DMS153 treated with DMSO at 0.1 percent for 48 hours (cell line): ENCODE measurements at regions not wholly inside any gene's neighbourhood (a gene's known extent, or its start where the extent isn't known, plus 50 kb on each side); places are given as distances from the start of the nearest gene placed in this dataset.

Source experiments
- DNase-seq: peaks from one replicate; lab custom pipeline; 2025; ENCODE audit not compliant: unreplicated experiment; lab: John Stamatoyannopoulos, UW

DNA sequence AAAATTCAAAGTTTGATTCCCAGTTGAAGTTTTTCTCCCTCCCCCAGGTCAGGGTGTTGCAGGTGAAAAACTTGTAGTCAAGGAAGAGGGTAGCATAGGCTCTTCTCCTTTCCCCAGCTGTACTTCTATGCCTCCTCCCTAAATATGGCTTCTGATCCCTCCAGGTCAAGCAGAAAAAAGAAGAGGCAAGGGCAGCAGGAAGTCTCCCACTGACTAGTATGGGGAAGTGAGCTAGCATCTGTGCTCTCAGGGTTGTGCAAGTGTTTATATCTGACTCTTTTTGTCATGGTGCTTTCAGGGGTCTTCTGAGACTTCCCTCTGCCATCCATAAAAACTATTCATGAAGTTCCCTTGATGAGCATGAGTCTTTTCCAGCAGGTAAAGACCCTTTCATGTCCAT lies 76.0 kb downstream of the ATPSCKMT start:
- no peak for DNase-seq

DNA sequence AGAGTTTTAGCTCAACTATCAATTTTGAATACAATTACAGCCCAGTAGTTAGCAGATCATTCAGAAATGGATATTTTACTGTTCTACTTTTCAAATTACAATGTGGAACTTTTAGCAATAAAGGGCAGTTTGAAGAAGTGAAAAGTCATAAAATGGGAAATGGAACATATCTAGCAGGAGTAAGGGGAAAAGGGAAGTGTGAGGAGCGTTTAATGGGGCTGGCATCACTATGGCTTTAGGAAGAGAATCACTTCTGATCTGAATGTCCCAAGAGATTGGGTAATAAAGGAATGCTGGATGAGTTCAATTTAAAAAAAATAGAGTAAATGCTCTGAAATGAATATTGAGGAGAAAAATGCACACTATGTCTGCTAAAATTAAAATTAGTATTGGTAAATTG lies 77.4 kb downstream of the ATPSCKMT start:
- DNase-seq, result no peak

DNA sequence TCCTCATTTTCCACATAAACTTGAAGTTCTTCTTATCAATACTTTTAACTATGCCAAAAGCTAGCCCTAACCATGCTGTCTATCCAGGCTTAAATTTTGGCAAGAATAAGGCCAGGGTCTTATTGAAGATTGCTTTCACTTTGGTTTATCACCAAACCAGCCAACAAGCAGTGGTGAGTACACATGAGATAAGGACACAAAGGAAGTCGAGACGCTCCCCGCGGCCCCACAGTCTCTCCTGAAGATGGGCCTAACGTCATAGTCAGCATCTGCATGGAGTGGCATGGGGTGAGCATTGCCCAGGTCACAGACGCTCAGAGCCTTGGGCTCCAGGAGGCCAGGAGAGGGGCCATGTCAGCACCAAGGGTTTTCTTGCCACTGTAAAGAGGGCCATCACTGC lies 80.3 kb downstream of the ATPSCKMT start:
- DNase-seq, result no peak

DNA sequence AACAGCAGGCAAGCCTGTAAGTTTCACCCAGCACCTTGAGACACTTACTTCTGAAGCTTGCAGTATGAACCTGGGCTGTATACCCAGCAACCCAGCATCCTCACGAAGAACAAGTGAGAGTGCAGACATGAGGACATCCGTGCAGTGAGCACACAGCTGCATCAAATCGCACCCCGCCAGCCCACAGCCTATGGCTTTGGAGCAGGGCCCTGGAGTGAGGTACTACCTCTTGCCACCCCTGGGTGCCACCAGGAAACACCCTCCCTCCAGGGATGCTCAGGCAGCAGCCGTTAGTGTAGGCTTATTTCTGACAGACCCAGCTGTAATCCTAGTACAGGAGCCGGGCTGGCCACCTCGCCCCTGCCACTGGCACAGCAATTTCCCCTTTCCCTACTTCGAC lies 81.4 kb downstream of the ATPSCKMT start:
- no peak for DNase-seq

DNA sequence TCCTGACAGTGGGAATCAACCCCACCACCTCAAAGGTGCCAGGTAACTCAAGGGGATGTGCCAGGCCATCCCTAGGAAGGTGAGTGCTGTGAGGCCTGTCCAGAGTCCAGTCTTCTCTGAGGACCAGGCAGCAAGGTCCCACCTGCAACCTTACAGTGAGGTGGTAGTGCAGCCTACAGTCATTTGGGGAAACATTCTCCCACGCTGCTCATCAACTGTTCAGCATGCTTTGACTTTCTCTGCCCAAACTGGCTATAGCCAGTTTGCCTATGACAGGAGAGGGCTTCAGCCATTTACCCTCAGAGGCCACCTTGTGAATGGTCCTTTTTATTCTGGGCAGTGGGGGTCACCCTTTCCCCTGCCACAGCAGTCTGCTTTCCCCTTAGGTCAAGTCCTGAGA lies 81.9 kb downstream of the ATPSCKMT start:
- DNase-seq, result no peak

DNA sequence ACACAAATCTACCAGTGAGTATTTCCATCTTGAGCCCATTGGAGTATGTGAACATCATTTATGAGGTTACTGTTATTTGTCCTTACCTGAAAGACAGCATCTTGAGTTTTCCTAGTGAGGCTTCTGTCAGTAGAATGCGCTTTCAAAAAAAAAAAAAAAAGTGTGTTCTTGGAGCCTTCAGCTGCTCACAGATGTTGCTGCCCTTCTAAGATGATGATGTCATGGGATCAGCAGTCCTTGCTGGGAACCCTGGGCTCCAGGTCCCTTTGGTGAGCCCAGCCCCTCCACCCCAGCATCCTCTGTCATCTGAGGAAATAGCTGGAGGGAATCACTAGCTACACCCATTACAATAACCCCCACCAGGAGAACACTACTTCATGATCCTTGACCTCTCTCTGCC lies 83.3 kb downstream of the ATPSCKMT start:
- no peak for DNase-seq

DNA sequence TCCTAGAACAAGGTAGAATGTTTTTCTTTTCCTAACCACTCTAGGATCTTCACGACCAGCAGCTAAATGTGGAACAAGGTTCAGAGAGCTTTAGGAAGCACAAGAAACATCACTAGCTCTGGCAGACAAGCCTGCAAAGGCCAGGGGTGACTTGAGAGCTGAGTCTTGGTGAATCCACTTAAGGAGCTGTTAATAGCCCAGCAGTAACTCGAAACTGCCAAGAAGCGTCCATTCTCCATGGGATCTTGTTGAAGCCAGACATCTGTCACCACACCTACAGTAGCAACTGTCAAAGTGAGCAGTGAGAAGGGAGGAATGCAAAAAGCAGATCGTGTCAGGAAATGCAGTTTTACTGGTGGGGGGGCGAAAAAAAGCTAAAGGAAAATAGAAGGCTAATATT lies 87.2 kb downstream of the ATPSCKMT start:
- DNase-seq, result no peak

DNA sequence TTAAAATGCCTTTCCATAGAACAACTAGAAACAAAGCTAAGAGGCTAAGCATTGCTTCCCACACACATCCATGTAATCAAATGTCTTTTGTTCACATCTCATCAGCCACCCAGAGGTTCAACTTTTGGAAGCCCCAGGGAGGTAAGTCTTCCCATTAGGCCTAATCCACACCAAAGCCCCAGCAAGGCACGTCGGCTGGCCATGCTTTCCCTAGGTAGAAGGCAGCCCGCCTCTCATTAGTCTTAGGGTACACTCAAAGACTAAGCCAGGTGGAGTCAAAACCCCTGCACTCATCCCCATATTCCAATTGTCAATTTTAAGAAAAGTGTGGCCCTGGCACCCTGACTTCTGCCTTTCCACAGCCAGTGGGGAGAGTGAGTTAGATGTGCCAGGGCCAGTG lies 87.9 kb downstream of the ATPSCKMT start:
- DNase-seq, result no peak

DNA sequence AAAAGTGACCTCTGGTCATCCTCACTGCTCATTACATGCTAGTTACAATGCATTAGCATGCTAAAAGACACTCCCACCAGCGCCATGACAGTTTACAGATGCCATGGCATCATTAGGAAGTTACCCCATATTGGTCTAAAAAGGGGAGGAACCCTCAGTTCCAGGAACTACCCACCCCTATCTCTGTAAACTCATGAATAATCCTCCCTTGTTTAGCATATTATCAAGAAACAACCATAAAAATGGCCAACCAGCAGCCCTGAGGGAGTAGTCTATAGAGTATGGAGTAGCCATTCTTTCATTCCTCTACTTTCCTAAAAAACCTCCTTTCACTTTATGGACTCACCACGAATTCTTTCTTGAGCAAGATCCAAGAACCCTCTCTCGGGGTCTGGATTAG lies 89.4 kb downstream of the ATPSCKMT start:
- DNase-seq, result no peak

DNA sequence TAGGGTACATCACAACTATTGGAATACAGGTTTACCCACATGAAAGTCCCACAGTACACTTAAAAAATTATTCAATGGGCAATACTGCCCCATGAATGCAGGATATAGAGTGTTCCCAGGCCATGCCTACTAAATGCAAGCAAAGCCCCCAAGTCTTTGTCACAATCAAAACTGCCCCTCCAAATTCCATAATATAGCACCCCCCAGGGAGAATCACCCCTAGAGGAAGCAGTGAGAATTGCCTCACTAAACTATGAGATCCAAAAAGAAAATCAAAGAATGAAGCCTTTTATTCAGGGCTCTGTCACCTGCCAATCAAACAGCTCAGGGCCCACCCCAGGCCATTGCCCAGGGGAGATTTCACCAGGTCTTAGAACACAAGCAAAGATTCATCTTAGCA lies 90.8 kb downstream of the ATPSCKMT start:
- DNase-seq, result no peak

DNA sequence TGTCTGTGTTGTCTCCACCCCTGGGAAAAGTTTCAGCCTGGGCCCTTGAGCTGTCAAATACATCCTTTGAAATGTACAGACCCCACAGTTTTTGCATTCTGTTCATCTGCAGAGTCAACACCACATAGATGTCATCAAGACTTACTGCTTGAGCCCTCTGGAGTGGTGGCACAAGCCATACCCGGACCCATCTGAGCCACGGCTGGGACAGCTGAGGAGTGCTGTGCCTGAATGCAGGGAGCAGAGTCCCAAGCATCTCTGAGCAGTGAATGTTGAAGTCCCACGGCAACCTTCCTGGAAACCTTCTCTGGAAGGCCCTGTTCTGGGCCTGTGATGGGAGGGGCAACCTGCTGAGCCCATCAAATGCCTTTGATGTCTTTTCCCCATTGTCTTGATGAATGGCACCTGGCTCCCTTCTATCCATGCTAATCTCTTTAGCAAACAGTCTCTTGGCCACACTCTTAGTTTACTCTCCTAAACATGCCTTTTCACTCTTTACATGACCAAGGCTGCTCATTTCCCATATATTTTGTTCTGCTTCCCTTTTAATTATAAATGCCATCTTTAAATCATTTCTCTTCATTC lies 92.5 kb downstream of the ATPSCKMT start:
- DNase-seq, result peak; percentile 65

DNA sequence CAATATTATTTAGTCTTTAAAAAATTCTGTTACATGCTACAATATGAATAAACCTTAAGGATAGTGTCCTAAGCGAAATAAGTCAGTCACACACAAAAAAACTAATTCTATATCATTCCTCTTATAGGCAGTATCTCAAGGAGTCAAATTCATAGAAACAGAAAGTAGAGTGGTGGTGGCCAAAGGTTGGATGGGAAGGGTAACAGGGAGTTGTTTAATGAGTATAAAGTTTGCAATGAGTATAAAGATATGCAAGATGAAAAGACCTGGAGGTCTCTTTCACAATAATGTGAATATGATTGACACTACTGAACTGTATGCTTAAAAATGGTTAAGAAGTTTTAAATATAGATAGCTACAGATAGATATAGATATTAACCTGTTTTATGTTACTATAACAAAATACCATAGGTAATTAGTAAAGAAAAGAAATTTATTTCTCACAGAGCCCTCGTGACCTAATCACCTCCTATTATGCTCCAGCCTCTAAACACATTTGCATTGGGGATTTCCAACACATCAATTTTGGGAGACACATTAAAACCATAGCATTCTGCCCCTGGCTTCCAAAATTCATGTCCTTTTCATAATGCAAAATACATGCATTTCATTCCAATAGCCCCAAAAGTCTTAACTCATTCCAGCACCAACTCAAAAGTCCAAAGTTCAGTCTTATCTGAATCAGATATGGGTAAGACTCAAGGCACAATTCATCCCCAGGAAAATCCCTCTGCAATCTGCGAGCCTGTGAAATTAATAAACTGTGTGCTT lies 93.6 kb downstream of the ATPSCKMT start:
- no peak for DNase-seq

DNA sequence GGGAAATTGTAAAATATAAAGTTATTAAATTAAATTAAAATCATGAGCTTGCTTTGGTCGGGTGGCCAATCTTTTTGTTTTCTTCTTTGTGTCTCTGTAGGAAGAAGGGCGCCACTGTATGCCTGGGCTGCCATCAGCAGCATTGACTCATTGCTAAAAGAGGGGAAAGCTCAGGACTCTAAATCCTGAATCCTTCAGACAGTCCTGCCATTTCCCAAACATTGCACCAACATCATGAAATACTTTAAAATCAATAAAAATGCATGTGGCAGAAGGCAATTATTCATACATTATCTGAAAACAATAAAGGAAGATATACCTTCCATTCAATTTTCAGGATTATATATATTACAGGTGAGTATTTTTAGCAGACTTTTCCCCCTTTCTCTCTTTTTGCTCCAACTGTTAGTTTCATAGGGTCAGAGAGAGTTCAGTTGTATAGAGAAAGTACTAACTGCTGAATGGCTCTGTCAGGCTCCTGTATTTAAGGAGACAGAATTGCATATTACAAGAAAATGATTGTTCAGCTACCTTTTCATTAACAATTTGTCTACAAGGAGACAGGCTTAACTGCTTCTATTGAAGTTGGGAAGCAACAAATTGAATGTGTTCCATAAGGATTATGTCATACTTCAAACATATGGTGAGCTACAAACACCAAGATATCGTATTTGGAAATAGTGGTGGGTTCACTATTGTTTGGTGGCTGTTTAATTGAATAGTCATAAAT lies 95.7 kb downstream of the ATPSCKMT start:
- no peak for DNase-seq

DNA sequence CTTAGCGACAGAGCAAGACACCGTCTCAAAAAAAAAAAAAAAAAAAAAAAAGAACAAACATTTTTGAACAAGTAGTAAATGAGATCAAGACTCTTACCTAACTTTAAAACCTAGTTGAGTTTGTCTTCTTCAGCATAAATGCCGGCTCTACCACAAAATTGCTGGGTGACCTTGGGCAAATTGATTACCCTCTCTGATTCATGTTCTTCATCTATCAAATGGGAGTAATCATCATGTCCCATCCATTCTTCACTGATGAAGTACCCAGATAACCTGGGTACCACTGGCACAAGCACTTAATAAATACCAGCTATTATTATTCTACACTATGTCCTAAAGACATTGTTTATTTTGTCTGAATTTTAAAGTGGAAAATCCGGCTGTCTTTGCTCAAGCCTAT lies 96.3 kb downstream of the ATPSCKMT start:
- no peak for DNase-seq

DNA sequence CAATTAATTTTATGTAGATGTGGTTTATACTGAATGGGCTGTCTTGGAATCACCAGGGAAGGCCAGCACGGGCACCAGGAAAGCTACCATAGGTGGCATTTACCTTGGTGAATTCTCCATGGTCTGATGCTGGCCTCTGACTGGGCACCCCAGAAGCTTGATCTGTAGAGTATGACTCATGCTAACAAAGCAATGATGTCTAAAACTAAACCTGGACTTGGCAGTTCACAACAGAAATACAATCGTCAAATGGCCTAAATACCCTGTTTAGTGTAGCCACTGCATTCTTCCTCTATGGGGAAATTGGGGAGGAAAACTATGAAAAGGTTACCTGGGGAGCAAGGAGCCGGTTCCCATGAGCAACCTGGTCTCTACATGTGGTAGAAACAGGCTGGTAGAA lies 98.0 kb downstream of the ATPSCKMT start:
- DNase-seq, result no peak

DNA sequence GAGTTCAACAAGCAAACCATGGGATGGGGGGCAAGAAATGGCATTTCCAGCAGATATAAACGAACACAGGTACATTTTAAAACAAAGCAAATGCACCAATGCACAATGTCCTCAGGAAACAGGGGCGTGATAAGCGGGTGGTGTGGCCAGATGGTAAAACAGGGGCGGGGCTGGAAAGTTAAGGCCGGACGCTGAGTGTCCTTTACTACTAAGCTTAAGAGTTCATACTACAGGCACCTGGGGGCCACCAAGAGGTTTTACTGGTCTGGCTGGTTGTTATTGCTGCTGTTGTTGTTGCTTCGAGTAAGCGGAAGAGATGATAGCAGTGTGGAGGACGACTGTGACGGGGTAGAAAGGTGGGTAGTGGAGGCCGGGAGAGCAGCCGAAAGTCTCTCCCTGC lies 99.8 kb downstream of the ATPSCKMT start:
- no peak for DNase-seq

DNA sequence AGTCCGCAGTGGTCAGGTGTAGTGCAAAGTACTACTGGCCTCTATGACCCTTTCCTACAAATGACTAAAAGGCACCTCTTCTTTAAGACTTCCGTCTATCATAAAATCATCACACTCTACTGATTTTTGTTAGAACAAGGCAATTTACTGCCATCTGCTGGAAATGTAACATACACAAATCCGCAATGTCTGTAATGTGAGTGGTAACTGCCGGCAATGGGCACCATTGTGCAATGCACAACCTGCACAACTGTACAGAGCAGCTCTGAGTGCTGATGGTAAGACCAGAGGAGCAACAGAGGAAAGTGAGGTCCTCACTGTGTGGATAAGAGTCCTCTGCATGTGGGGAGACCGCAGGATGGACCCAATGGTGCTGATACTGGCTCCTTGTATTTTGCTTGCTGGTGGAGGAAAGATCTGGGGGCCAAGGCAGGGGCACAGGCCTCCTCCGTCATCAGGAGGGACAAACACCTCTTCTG lies 103.7 kb downstream of the ATPSCKMT start:
- DNase-seq, result peak; percentile 24

DNA sequence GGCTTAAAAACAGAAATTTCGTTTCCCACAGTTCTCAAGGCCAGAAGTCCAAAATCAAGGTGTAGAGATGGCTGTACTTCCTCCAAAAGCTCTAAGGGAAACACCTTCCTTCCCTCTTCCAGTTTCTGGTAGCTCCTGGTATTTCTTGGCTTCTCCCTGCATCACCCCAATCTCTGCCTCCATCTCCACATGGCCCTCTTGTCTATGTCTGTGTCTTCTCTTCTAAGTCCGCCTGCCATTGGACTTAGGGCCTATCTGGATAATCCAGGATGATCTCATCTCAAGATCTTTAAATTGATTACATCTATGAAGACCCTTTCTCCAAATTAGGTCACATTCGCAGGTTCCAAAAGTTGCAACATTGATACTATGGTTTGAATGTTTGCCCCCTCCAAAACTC lies 105.6 kb downstream of the ATPSCKMT start:
- DNase-seq, result no peak

DNA sequence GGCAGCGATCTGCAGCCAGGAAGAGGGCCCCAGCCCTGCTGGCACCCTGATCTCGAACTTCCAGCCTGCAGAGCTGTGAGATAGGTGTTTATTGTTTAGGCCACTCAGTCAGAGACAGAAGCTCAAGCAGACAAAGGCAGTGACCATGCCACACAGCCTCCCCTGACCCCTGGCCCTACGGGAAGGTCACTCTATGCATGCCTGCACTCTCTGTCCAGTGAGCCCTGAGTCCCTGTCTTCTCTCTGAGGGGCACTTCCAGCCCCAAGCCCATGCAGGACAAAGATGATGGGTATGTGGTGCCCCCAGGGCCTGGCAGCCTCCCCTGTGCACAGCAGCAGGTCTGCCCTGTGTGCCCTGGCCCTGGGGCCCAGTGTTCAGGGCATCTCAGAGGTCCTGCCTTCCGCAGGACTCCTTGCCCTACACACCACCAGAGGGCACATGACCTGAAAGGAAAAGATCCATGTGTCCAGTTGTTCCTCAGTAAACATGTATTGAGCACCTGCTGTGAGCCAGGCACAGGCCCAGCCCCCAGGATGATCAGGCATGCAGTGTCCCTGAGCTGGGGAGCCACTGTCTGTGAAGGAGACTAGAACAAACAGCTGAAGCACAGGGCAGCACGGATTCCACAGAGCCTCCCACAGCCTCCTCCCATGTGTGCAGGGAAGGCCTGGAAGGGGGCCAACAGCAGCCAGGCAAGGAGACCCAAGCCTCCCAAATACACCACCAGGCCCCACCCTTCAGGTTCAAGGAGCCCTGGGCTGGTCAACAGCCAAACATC lies 109.3 kb downstream of the ATPSCKMT start:
- DNase-seq, result no peak

DNA sequence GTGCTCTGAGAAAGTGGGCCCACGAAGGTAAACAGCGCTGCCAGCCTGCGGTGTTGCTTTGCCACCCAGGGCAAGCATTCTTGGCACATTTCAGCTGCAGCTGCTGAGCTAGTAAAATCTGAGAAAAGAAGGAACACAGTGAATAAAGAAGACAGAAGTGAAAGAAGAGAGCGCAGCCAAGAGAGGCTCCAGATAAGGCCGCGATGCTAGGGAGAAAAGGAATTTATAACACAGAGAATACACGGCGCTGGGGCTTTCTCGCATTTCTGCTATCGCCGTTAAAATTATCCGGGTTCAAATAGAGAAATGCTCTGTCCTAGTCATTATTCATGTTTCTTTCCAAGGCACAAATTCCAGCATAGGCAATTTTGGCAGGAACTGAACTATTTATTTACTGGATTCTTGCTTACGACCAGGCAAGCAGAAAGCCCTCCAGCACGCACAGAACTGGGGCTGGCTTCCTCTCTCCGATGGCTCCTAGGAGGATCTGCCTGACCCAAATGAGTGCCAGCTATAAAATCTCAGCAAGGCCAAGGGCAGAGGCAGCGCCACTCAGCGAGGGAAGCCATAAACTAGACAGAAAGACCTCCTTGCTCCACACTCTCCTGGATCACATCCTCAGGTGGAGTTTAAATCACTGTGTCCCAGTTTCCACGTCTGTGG lies 111.2 kb downstream of the ATPSCKMT start:
- no peak for DNase-seq

DNA sequence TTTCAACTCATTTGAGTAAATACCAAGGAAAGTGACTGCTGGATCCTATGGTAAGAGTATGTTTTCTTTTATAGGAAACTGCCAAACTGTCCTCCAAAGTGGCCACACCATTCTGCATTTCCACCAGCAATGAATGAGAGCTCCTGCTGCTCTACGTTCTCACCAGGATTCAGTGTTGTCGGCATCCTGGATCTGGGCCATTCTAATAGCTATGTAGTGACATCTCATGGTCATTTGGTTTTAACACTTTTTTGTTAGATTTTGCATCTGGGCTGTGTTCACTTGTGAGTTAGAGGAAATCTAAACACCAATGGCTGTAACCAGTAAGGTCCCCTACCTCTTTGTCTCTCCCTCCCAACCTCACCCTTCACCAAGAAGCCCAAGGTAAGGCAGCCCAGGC lies 115.9 kb downstream of the ATPSCKMT start:
- no peak for DNase-seq
